ENCODE measurements at regions not wholly inside any gene's neighbourhood (a gene's known extent, or its start where the extent isn't known, plus 50 kb on each side); places are given as distances from the start of the nearest gene placed in this dataset.

DNA sequence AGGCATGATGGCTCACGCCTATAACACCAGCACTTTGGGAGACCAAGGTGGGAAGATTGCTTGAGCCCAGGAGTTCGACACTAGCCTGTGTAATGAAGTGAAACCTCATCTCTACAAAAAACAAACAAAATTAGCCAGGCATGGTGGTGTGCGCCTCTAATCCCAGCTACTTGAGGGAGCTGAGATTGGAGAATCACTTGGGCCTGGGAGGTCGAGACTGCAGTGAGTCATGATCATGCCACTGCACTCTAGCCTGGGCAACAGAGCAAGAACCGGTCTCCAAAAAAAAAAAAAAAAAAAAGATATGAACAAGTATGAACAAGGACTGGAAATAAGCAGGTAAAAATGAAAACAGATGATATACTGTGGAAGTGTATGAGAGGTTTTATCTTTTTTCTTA lies 54.1 kb upstream of the SOX6 start:
- no peak for DNase-seq
- Mint-ChIP-seq H3K9me3 (ENCODE audit: unreplicated experiment) (peaks cover 8% of the 10 kb centered on the region), H3K4me1 (ENCODE audit: low read depth, unreplicated experiment) (no peaks in the 10 kb centered on the region), H3K36me3 (ENCODE audit: insufficient read depth, unreplicated experiment) (no peaks in the 10 kb centered on the region), H3K4me3 (ENCODE audit: unreplicated experiment) (no peak overlapping the region), H3K27me3 (ENCODE audit: insufficient read depth, unreplicated experiment) (no peaks in the 10 kb centered on the region), H3K27ac (ENCODE audit: unreplicated experiment) (no peak overlapping the region)
- no TSS peak for BruUV-seq (replicated peaks)
- intact Hi-C loops (cut with micrococcal nuclease; ENCODE audit: unreplicated experiment) = no loop called here
- Histone ChIP-seq H3K4me3 (ENCODE audit: low read depth, low read length) (no peak overlapping the region), H3K36me3 (ENCODE audit: control insufficient read depth, insufficient read depth, low read length) (no peaks in the 10 kb centered on the region), H3K4me1 (no peaks in the 10 kb centered on the region), H3K9me3 (no peaks in the 10 kb centered on the region), H3K27me3 (replicated peaks; ENCODE audit: control insufficient read depth, insufficient read depth, low read length) (no peaks in the 10 kb centered on the region)
- POLR2A ChIA-PET = no interaction called here
- CTCF ChIA-PET = no interaction called here
- TF ChIP-seq, protein P1, sequence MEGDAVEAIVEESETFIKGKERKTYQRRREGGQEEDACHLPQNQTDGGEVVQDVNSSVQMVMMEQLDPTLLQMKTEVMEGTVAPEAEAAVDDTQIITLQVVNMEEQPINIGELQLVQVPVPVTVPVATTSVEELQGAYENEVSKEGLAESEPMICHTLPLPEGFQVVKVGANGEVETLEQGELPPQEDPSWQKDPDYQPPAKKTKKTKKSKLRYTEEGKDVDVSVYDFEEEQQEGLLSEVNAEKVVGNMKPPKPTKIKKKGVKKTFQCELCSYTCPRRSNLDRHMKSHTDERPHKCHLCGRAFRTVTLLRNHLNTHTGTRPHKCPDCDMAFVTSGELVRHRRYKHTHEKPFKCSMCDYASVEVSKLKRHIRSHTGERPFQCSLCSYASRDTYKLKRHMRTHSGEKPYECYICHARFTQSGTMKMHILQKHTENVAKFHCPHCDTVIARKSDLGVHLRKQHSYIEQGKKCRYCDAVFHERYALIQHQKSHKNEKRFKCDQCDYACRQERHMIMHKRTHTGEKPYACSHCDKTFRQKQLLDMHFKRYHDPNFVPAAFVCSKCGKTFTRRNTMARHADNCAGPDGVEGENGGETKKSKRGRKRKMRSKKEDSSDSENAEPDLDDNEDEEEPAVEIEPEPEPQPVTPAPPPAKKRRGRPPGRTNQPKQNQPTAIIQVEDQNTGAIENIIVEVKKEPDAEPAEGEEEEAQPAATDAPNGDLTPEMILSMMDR (IDR thresholded peaks at IDR 0.05; ENCODE audit: insufficient read depth in 1 of 2, low read depth in 1 of 2, low read length in 1 of 2, severe bottlenecking in 1 of 2, unreplicated experiment in 1 of 2) = no peak

DNA sequence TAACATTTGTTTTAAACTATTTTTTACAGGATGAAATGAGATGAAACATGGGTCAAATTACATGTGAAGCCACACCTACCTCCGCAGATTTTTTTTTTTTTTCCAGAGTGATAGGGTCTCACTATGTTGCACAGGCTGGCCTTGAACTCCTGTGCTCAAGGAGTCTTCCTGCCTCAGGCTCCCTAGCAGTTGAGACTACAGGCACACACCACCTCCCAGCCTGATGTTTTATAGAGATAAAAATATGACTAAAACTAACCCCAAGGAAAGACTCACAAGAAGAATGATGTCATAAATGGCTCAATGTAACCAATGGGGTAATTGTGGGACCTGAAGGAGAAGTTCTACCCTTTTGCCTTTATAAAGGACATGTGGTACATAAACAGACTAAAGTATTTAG lies 52.3 kb upstream of the SOX6 start:
- TF ChIP-seq, protein P1 (IDR thresholded peaks at IDR 0.05; ENCODE audit: insufficient read depth in 1 of 2, low read depth in 1 of 2, low read length in 1 of 2, severe bottlenecking in 1 of 2, unreplicated experiment in 1 of 2) = no peak
- H3K4me3 Mint-ChIP-seq (ENCODE audit: unreplicated experiment) = no peak overlapping the region
- POLR2A ChIA-PET = no interaction called here
- peaks cover 14% of the 10 kb centered on the region for H3K4me1 Mint-ChIP-seq (ENCODE audit: low read depth, unreplicated experiment)
- no peaks in the 10 kb centered on the region for H3K27me3 Mint-ChIP-seq (ENCODE audit: insufficient read depth, unreplicated experiment)
- H3K4me3 ChIP-seq (ENCODE audit: low read depth, low read length) = no peak overlapping the region
- H3K27me3 ChIP-seq (replicated peaks; ENCODE audit: control insufficient read depth, insufficient read depth, low read length) = no peaks in the 10 kb centered on the region
- no TSS peak for BruUV-seq (replicated peaks)
- intact Hi-C loops (cut with micrococcal nuclease; ENCODE audit: unreplicated experiment) = no loop called here
- peaks cover 8% of the 10 kb centered on the region for H3K9me3 Mint-ChIP-seq (ENCODE audit: unreplicated experiment)
- H3K36me3 Mint-ChIP-seq (ENCODE audit: insufficient read depth, unreplicated experiment) = no peaks in the 10 kb centered on the region
- no peak overlapping the region for H3K27ac Mint-ChIP-seq (ENCODE audit: unreplicated experiment)
- H3K4me1 ChIP-seq = peaks cover 12% of the 10 kb centered on the region
- H3K9me3 ChIP-seq = no peaks in the 10 kb centered on the region
- H3K36me3 ChIP-seq (ENCODE audit: control insufficient read depth, insufficient read depth, low read length) = no peaks in the 10 kb centered on the region
- no peak for DNase-seq
- CTCF ChIA-PET = no interaction called here

DNA sequence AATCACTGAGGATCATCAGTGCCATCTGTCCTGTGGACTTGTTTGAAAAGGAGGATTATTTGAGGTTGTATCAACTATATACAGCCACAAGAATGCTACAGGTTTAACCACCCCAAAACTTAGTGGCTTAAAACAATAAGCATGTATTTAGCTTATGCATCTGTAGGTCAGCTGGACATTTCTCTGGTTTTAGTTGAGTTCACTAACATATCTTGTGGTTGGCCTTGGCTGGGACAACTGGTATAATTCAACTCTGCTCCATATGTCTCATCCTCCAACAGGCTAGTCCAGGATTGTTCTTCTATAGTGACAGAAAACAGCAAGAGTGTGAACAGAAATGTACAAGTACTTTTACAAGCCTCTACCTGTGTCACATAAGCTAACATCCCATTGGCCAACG lies 49.9 kb upstream of the SOX6 start:
- ChIA-PET POLR2A (no interaction called here), CTCF (no interaction called here)
- H3K36me3 Mint-ChIP-seq (ENCODE audit: insufficient read depth, unreplicated experiment) = no peaks in the 10 kb centered on the region
- Histone ChIP-seq H3K4me1 (peaks cover 23% of the 10 kb centered on the region), H3K36me3 (ENCODE audit: control insufficient read depth, insufficient read depth, low read length) (no peaks in the 10 kb centered on the region), H3K9me3 (no peaks in the 10 kb centered on the region), H3K27me3 (replicated peaks; ENCODE audit: control insufficient read depth, insufficient read depth, low read length) (no peaks in the 10 kb centered on the region), H3K4me3 (ENCODE audit: low read depth, low read length) (no peak overlapping the region)
- H3K27ac Mint-ChIP-seq (ENCODE audit: unreplicated experiment) = no peak overlapping the region
- no TSS peak for BruUV-seq (replicated peaks)
- TF ChIP-seq, protein P1 (IDR thresholded peaks at IDR 0.05; ENCODE audit: insufficient read depth in 1 of 2, low read depth in 1 of 2, low read length in 1 of 2, severe bottlenecking in 1 of 2, unreplicated experiment in 1 of 2) = no peak
- H3K4me3 Mint-ChIP-seq (ENCODE audit: unreplicated experiment) = no peak overlapping the region
- DNase-seq = no peak
- intact Hi-C loops (cut with micrococcal nuclease; ENCODE audit: unreplicated experiment) = no loop called here
- peaks cover 8% of the 10 kb centered on the region for H3K9me3 Mint-ChIP-seq (ENCODE audit: unreplicated experiment)
- no peaks in the 10 kb centered on the region for H3K27me3 Mint-ChIP-seq (ENCODE audit: insufficient read depth, unreplicated experiment)
- H3K4me1 Mint-ChIP-seq (ENCODE audit: low read depth, unreplicated experiment) = peaks cover 25% of the 10 kb centered on the region
